ENCODE measurements at regions not wholly inside any gene's neighbourhood (a gene's known extent, or its start where the extent isn't known, plus 50 kb on each side); places are given as distances from the start of the nearest gene placed in this dataset.

DNA sequence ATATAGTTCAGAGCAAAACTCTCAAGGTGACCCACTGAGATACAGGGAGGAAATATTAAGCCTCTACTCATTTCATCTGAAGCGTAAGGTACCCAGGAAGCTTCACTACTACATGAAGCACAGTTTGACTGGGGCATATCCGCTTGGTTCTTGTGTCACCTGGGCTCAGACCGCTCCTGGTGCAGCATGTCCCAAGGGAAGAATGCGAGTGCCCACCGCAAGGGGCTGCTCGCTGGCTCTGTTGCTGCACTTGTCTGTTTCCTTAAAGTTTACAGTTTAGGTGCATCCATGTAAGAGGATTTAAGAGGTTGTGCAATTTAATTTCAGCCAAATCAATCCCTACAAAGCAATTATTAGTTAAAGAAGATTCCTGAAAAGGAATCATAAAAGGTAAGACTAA, 507.8 kb downstream of the FBXO15 start:
- TF ChIP-seq, protein P1, sequence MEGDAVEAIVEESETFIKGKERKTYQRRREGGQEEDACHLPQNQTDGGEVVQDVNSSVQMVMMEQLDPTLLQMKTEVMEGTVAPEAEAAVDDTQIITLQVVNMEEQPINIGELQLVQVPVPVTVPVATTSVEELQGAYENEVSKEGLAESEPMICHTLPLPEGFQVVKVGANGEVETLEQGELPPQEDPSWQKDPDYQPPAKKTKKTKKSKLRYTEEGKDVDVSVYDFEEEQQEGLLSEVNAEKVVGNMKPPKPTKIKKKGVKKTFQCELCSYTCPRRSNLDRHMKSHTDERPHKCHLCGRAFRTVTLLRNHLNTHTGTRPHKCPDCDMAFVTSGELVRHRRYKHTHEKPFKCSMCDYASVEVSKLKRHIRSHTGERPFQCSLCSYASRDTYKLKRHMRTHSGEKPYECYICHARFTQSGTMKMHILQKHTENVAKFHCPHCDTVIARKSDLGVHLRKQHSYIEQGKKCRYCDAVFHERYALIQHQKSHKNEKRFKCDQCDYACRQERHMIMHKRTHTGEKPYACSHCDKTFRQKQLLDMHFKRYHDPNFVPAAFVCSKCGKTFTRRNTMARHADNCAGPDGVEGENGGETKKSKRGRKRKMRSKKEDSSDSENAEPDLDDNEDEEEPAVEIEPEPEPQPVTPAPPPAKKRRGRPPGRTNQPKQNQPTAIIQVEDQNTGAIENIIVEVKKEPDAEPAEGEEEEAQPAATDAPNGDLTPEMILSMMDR (conservative IDR thresholded peaks at IDR 0.05; ENCODE audit: low read depth, low read length) = no peak
- H3K4me3 ChIP-seq (ENCODE audit: low read depth, low read length) = no peak overlapping the region
- no peak for DNase-seq (ENCODE audit: low read depth)

DNA sequence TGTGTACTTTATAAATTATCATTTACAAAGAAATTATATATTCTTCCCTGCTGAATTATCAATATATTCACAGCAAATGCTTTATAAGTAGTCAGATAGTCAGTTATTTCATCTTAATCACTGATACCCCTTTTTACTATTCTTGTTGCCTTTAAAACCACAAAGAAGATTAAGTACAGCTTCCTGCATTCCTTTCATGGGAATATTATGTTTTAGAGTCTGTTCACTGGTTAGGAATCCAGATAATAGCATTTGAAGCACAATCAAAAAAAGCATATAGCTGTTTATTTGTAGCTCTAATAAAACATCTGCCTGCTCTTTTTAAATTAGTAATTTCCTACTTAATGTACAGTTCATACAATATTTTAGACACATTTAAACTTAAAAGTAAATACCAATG, 508.9 kb downstream of the FBXO15 start:
- no peak overlapping the region for H3K4me3 ChIP-seq (ENCODE audit: low read depth, low read length)
- no peak for DNase-seq (ENCODE audit: low read depth)
- TF ChIP-seq, protein P1 (conservative IDR thresholded peaks at IDR 0.05; ENCODE audit: low read depth, low read length) = no peak

DNA sequence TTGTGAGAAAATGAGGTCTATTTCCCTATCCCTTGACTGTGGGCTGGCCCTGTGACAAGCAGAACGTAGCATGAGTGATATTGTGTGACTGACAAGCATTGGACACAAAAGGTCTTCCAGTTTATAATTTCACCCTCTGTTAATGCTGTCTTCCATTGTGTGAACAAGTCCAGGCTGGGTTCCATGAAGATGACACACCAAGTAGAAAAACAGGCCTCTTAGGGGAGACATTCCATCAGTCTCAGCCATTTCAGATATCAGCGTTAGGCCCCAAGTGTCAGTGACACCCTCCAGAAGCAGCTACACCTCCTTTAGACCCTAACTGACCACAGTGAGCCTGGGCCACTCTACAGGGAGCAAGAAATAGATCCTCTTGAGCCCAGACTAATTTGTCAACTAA, 511.3 kb downstream of the FBXO15 start:
- no peak overlapping the region for H3K4me3 ChIP-seq (ENCODE audit: low read depth, low read length)
- no peak for DNase-seq (ENCODE audit: low read depth)

DNA sequence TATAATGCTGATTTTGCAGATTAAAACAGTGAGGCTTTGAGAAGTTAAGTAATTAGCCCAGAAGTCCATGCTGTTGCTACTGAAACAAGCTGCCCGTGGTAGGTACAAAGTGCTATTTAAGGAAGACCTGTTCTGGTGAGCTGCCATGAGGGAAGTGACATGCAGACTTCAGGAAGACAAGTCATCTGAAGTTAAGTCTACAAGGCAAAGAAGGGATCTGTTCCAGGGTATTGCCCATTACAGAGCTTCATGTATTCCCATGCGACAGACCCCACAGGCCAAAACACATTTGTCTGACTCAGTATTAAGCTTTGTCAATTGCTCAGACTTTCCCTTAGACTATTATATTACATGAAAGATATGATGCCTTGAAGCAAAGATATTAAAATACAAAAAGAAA, 520.8 kb downstream of the FBXO15 start:
- DNase-seq (ENCODE audit: low read depth) = no peak
- H3K4me3 ChIP-seq (ENCODE audit: low read depth, low read length) = no peak overlapping the region
- TF ChIP-seq, protein P1 (conservative IDR thresholded peaks at IDR 0.05; ENCODE audit: low read depth, low read length) = no peak

More for the DNA sequence above, 511.3 kb downstream of the FBXO15 start:
- TF ChIP-seq, protein P1 (conservative IDR thresholded peaks at IDR 0.05; ENCODE audit: low read depth, low read length) = no peak

DNA sequence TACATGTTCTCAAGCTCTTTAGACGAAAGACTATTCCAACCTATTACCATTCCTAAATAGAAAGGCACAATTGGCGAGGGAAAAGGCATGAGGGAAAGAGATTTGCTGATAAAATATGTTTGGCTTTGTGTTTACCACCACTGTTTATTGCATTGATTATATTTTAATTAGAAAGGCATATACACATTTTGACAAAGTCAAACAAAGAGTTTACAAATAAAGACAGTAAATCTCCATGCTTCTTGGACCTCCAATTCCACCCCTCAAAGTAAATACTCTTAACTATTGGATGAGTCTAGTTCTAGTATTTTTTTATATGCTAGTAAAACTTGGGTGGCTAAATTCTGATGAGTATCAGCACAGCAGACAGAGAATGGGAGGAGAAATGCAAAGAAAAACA, 521.4 kb downstream of the FBXO15 start:
- TF ChIP-seq, protein P1 (conservative IDR thresholded peaks at IDR 0.05; ENCODE audit: low read depth, low read length) = no peak
- DNase-seq (ENCODE audit: low read depth) = no peak
- no peak overlapping the region for H3K4me3 ChIP-seq (ENCODE audit: low read depth, low read length)

DNA sequence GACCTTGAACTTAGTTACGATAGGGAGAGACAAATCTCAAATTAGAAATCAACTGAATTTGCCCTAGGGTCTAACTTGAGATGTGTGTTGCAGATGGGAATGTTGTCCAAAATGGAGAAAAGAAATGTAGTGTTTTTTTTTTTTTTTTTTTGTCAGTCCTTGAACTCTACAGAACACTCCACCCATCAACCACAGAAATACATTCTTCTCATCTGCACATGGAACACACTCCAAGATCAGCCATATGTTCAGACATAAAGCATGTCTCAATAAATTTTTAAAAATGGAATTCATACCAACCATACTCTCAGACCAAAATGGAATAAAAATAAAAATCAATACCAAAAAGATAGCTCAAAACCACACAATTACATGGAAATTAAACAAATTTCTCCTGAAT, 526.5 kb downstream of the FBXO15 start:
- DNase-seq (ENCODE audit: low read depth) = no peak
- TF ChIP-seq, protein P1 (conservative IDR thresholded peaks at IDR 0.05; ENCODE audit: low read depth, low read length) = no peak
- no peak overlapping the region for H3K4me3 ChIP-seq (ENCODE audit: low read depth, low read length)

DNA sequence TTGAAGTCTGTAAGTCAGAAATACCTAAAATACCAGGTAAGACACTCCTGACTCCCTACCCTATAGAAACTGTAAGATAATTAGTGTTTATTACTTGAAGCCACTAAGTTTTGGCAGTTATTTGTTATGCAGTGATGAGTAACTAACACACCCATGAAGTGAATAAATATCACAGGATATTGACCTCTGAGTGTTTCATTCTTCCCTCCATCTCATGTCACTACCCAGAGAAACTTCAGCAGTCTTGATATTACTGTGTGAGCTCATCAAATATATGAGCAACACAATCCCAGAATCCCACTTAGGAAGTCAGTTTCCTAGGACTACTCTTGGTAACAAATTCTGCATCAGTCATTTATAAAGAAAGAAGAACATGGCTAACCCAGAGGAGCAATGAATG, 529.7 kb downstream of the FBXO15 start:
- no peak for DNase-seq (ENCODE audit: low read depth)

More for the DNA sequence above, 529.7 kb downstream of the FBXO15 start:
- TF ChIP-seq, protein P1 (conservative IDR thresholded peaks at IDR 0.05; ENCODE audit: low read depth, low read length) = no peak
- no peak overlapping the region for H3K4me3 ChIP-seq (ENCODE audit: low read depth, low read length)

Data from epithelial cell of proximal tubule (primary cell).